Left cardiac atrium (tissue), 4 donors: ENCODE measurements at regions not wholly inside any gene's neighbourhood (a gene's known extent, or its start where the extent isn't known, plus 50 kb on each side); places are given as distances from the start of the nearest gene placed in this dataset.

Experiments used
- ATAC-seq, 2 donors: fragments of 200-7000 bp; cut with Tn5 transposase; one replicate each; pipeline ENCODE4 v1.9.1; 2020; ENCODE audit warnings: mild to moderate bottlenecking in 2 of 2, moderate library complexity in 2 of 2
- DNase-seq: peaks from one replicate; pipeline ENCODE4 v3.0.0-alpha.2; 2020
- intact Hi-C, 2 donors: fragments of 100-400 bp; cut with DNase I; formaldehyde crosslinking; loops; one replicate each; pipeline versions ENCODE4 v1.14.1 to v1.15.1; 2022 to 2023
- donor health status: DM: no; HTN: yes; CAD: no.
- donor health status: DM: no; HTN: yes; CAD: no; lungs with severe emphysema.
- donor health status: DM: yes; HTN: yes; CAD: no.
- donor health status: Dilated cardiomyopathy.

DNA sequence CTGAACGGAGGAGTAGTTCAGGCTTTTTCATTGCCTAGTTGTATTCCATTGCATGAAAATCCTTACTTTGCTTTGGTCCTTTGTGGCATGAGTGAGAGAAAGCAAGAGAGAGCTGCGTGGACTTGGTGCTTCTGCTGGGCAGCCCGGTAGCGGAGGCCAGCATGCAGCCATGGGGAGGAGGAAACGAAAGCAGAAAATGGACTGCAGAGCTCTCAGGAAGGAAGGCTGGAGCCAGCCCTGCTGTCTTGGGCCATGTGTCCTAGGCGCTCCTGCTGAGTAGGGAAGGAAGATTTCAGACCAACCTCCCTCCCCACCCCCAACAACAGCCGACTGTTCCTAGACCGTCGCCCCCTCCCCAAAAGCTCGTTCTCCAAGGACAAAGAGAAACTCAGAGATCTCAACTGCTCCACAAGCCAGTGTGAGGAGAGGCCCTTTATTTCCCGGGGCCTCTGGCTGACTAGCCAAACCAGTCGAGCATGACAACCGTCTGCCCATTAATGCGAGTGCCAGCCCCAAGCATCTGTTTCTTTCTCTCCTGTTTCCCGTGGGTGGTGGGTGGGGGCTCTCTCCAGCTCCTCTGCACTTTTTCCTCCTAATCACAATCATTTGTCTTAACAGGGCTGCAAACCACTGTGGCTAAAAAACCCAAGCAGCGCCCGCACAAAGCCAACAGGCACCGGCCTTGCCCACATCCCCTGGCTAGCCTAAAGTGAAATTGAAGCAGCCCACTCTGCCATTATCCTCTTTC is 66.8 kb upstream of the FZD7 start:
- DNase-seq (no peak), ATAC-seq (no peak)

GRCh38 chr2:201968050-201968449 is 65.6 kb upstream of the FZD7 start:
- intact Hi-C loops, result no loop called here
- DNase-seq (no peak), ATAC-seq (no peak)

More for the DNA sequence above, 66.8 kb upstream of the FZD7 start:
- intact Hi-C loops, result no loop called here

- no peak for ATAC-seq
- DNase-seq, result no peak
- intact Hi-C loops, result no loop called here
Observed at GRCh38 chr2:201968476-201968875, 65.2 kb upstream of the FZD7 start.

DNA sequence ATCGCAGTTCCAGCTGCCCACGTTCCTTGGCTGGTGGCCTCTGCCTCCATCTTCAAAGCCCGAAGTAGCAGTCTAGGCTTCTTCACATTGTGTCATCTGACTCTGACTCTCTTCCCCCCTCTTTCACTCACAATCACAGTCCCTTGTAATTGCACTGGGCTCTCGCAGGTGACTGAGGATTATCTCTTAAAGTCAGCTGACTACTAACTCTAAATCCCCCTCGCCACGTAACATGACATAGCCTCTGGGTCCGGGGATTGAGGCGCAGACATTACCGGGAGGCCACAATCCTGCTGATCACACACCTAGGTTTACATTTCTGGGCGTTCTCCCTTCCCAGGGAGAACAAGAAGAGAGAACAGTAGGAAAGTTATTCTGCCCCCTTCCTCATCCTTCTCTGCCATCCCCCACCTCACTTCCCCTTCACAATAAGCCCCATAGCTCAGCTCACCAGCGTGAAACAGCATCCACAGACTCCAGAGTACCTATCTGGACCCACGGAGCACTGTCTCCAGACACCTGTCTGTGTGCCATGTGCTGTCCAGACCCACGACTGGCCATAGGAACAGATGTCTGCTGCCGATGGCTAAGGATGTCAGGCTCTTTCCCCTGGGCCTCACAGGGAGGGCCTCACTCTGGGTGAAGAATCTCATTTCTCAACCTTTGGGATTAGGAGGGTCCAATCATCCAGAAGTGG is 64.3 kb upstream of the FZD7 start:
- DNase-seq (no peak), ATAC-seq (no peak)
- intact Hi-C loops, result no loop called here

- intact Hi-C loops, result no loop called here
- ATAC-seq, result no peak
Observed at GRCh38 chr2:201969938-201970785, 63.5 kb upstream of the FZD7 start.

GRCh38 chr2:201970786-201971108 is 62.9 kb upstream of the FZD7 start:
- DNase-seq (no peak), ATAC-seq (no peak)
- intact Hi-C loops, result no loop called here

More at GRCh38 chr2:201969938-201970785, 63.5 kb upstream of the FZD7 start:
- DNase-seq, result no peak

GRCh38 chr2:201971531-201972228 is 62.0 kb upstream of the FZD7 start:
- DNase-seq (peak; percentile 27), ATAC-seq (peak; percentile 79 to 92)

GRCh38 chr2:201972621-201973255 is 60.9 kb upstream of the FZD7 start:
- intact Hi-C loops, result no loop called here
- DNase-seq (no peak), ATAC-seq (no peak)

More at GRCh38 chr2:201971531-201972228, 62.0 kb upstream of the FZD7 start:
- intact Hi-C loops, result no loop called here

DNA sequence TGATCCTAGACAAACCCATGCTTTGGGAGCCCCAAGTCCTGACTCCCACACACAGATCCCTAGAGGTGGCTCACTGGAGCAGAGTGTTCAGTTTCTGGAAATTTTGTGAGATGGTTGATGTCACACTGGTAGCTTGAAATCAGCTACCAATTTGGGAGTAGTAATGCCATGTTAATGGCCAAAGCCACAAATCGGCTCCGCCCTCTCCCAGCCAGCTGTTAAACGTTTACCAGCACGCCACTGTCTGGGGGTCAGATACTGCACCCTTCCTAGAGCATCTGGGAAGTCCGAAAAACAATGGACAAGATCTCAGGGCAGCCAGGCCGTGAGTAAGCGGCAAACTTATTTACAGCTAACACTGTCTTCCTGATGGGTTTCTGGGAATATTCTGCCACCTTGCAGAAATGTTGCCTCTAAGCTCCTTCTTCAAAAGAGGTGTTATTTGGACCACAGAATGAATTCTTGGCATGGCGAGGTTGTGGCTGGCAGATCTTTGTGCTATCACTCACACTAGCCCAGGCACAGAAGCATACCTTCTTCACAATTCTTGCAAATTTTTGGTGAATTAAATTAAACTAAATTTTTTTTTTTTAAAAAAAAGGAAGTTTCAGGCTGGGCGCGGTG is 60.2 kb upstream of the FZD7 start:
- intact Hi-C loops, result no loop called here
- ATAC-seq, result no peak
- no peak for DNase-seq

- DNase-seq (no peak), ATAC-seq (no peak)
- intact Hi-C loops, result no loop called here
Observed at GRCh38 chr2:201974171-201975100, 59.2 kb upstream of the FZD7 start.

DNA sequence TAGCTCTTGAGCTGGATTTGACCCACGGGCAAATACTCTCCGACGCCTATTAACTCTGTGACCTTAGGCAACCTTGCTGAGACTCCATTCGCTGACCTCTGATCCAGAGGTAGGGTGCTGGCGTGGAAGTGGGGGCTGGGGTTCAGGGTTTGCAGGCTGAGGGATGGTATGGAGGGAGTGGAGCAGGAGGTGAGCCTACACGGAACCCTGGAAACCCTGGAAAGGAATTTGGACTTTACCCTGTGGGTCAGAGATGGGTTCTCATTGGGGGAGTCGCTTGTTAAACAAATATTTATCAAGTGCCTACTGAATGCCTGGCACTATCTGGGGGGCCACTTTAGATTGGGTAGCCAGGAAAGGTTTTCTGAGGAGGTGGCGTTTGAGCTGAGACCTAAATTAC is 58.2 kb upstream of the FZD7 start:
- DNase-seq (no peak), ATAC-seq (no peak)
- intact Hi-C loops, result no loop called here

- ATAC-seq, result no peak
- no peak for DNase-seq
- intact Hi-C loops, result no loop called here
Observed at GRCh38 chr2:201975964-201976612, 57.6 kb upstream of the FZD7 start.

GRCh38 chr2:201977651-201978050 is 56.0 kb upstream of the FZD7 start:
- DNase-seq (no peak), ATAC-seq (no peak)
- intact Hi-C loops, result no loop called here

DNA sequence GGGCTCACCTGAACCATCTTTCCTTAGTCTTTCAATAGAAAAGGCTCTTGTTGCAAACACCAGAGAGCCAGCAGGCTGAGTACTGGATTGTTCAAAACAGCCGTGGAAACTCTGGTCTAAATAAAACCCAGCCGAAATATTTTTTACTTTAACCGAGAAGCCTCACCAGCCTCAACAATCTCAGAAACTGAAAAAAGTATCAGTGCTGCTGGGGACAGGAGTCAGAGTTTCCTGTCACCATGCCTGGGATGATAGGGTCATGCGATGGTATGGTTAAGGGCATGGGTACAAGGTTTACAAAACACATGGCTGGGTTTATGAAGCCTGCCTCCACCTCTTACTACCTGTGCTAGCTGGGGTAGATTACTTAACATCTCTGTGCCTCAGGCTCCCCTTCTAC is 55.3 kb upstream of the FZD7 start:
- no peak for DNase-seq
- intact Hi-C loops, result no loop called here
- ATAC-seq, result no peak

GRCh38 chr2:201978986-201979385 is 54.7 kb upstream of the FZD7 start:
- peak in 1 of 2 donors; percentile 27 for ATAC-seq

GRCh38 chr2:201980389-201980821 is 53.2 kb upstream of the FZD7 start:
- intact Hi-C loops, result no loop called here
- no peak for ATAC-seq
- DNase-seq, result no peak

More at GRCh38 chr2:201978986-201979385, 54.7 kb upstream of the FZD7 start:
- no peak for DNase-seq
- intact Hi-C loops, result no loop called here

DNA sequence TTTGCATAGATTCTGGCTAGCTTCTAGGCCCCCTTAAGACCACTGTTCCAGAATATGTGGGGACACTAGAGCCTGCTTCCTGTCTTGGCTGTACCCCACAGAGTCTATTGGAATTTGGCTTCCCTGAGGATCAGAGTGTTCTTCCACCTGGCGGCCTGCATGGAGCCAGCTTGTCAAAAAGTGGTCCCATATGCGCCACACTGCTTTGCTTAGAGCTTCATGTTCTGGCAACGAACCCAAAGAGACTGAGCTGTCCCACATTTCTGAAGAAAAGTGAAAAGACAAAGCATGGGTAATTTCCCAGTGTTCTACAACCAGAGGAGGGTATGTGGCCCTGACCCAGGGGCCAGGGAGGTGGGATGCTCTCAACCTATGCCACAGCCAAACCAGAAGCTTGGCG is 52.7 kb upstream of the FZD7 start:
- DNase-seq, result no peak
- ATAC-seq, result no peak
- intact Hi-C loops, result no loop called here
